BLaER1 treated with 17β-estradiol and CSF1 and Interleukin-3, amounts not matched to agents 10 nM and 100 nM (cell line): ENCODE measurements at regions not wholly inside any gene's neighbourhood (a gene's known extent, or its start where the extent isn't known, plus 50 kb on each side); places are given as distances from the start of the nearest gene placed in this dataset.
A peak's percentile ranks its signal among the peaks of the same experiment; 100 is the strongest.

Experiments
- H3K27ac ChIP-seq, 11 experiments: shearing (Covaris generic); formaldehyde crosslinking; 2 replicates each; pipeline ENCODE4 v1.8.1; 2022
- H3K27me3 ChIP-seq, 11 experiments: shearing (Covaris generic); formaldehyde crosslinking; 2 replicates each; pipeline ENCODE4 v1.8.1; 2022
- H3K36me3 ChIP-seq, 11 experiments: shearing (Covaris generic); formaldehyde crosslinking; 2 replicates each; pipeline ENCODE4 v1.8.1; 2022
- H3K4me1 ChIP-seq, 10 experiments: shearing (Covaris generic); formaldehyde crosslinking; 2 replicates each; pipeline ENCODE4 v1.8.1; 2022
- H3K4me2 ChIP-seq, 11 experiments: shearing (Covaris generic); formaldehyde crosslinking; 2 replicates each; pipeline ENCODE4 v1.8.1; 2022
- H3K4me3 ChIP-seq, 10 experiments: shearing (Covaris generic); formaldehyde crosslinking; 2 replicates each; pipeline ENCODE4 v1.8.1; 2022
- H3K9ac ChIP-seq, 11 experiments: shearing (Covaris generic); formaldehyde crosslinking; 2 replicates each; pipeline ENCODE4 v1.8.1; 2022
- H3K9me3 ChIP-seq, 11 experiments: shearing (Covaris generic); formaldehyde crosslinking; replicated peaks in 1 of 11; 2 replicates each; pipeline ENCODE4 v1.8.1; 2022
- H4K20me1 ChIP-seq, 11 experiments: shearing (Covaris generic); formaldehyde crosslinking; 2 replicates each; pipeline ENCODE4 v1.8.1; 2022
- Cebpa-rat ChIP-seq, 11 experiments: shearing (Covaris generic); IDR thresholded peaks; 2 replicates each; pipeline ENCODE4 v1.8.1; 2022

- Histone ChIP-seq H3K36me3 (no peaks in the 10 kb centered on the region), H3K27ac (peak overlapping the region in 2 of 11 experiments; percentile 13 to 43; a peak in 2 of 22 replicates), H3K4me1 (peaks cover 0 to 19% (median 0%) of the 10 kb centered on the region in 10 experiments; a peak in 4 of 20 replicates), H3K4me3 (no peak overlapping the region), H3K9ac (no peak overlapping the region), H3K27me3 (no peaks in the 10 kb centered on the region), H3K4me2 (no peak overlapping the region), H3K9me3 (no peaks in the 10 kb centered on the region), H4K20me1 (no peaks in the 10 kb centered on the region)
- TF ChIP-seq Cebpa-rat (IDR thresholded peaks at IDR 0.05) = no peak
These were observed 144.8 kb upstream of the UNC5C start for GRCh38 chr4:95693594-95693993.

- peak overlapping the region in 2 of 11 experiments; percentile 17 to 36; a peak in 2 of 22 replicates for H3K4me2 ChIP-seq
- no peaks in the 10 kb centered on the region for H3K9me3 ChIP-seq
- H3K4me3 ChIP-seq = no peak overlapping the region
- H3K9ac ChIP-seq = no peak overlapping the region
- peaks cover 0 to 14% (median 0%) of the 10 kb centered on the region in 10 experiments; a peak in 4 of 20 replicates for H3K4me1 ChIP-seq
- no peaks in the 10 kb centered on the region for H3K27me3 ChIP-seq
- H4K20me1 ChIP-seq = no peaks in the 10 kb centered on the region
- no peak overlapping the region for H3K27ac ChIP-seq
- no peak for TF ChIP-seq Cebpa-rat (IDR thresholded peaks at IDR 0.05)
- no peaks in the 10 kb centered on the region for H3K36me3 ChIP-seq
These were observed 127.4 kb upstream of the UNC5C start for GRCh38 chr4:95676190-95676589.

- no peak overlapping the region for H3K27ac ChIP-seq
- no peaks in the 10 kb centered on the region for H4K20me1 ChIP-seq
- H3K36me3 ChIP-seq = no peaks in the 10 kb centered on the region
- H3K4me2 ChIP-seq = no peak overlapping the region
- H3K27me3 ChIP-seq = no peaks in the 10 kb centered on the region
- no peak for TF ChIP-seq Cebpa-rat (IDR thresholded peaks at IDR 0.05)
- no peak overlapping the region for H3K4me3 ChIP-seq
- H3K9me3 ChIP-seq = no peaks in the 10 kb centered on the region
- H3K9ac ChIP-seq = no peak overlapping the region
- peaks cover 0 to 14% (median 0%) of the 10 kb centered on the region in 10 experiments; a peak in 4 of 20 replicates for H3K4me1 ChIP-seq
These were observed 126.8 kb upstream of the UNC5C start for GRCh38 chr4:95675623-95676022.

- Histone ChIP-seq H3K27ac (no peak overlapping the region), H3K9me3 (no peaks in the 10 kb centered on the region)
These were observed 125.8 kb upstream of the UNC5C start for GRCh38 chr4:95674521-95674981.

GRCh38 chr4:95672811-95673210 lies 124.0 kb upstream of the UNC5C start:
- Histone ChIP-seq H3K9ac (no peak overlapping the region), H3K4me1 (peaks cover 0 to 14% (median 0%) of the 10 kb centered on the region in 10 experiments; a peak in 4 of 20 replicates), H3K4me2 (peak overlapping the region in 1 of 11 experiments; percentile 27; a peak in 1 of 22 replicates)

More at GRCh38 chr4:95674521-95674981, 125.8 kb upstream of the UNC5C start:
- Histone ChIP-seq H3K27me3 (no peaks in the 10 kb centered on the region), H3K4me3 (no peak overlapping the region), H3K36me3 (no peaks in the 10 kb centered on the region), H4K20me1 (no peaks in the 10 kb centered on the region), H3K4me2 (no peak overlapping the region), H3K4me1 (peaks cover 0 to 14% (median 0%) of the 10 kb centered on the region in 10 experiments; a peak in 4 of 20 replicates), H3K9ac (no peak overlapping the region)
- TF ChIP-seq Cebpa-rat (IDR thresholded peaks at IDR 0.05) = no peak

GRCh38 chr4:95660719-95661118 lies 111.9 kb upstream of the UNC5C start:
- TF ChIP-seq Cebpa-rat (IDR thresholded peaks at IDR 0.05) = no peak
- H4K20me1 ChIP-seq = no peaks in the 10 kb centered on the region
- no peaks in the 10 kb centered on the region for H3K27me3 ChIP-seq
- no peak overlapping the region for H3K4me2 ChIP-seq
- no peak overlapping the region for H3K27ac ChIP-seq
- no peak overlapping the region for H3K9ac ChIP-seq
- no peaks in the 10 kb centered on the region for H3K4me1 ChIP-seq
- no peaks in the 10 kb centered on the region for H3K36me3 ChIP-seq
- no peak overlapping the region for H3K4me3 ChIP-seq
- H3K9me3 ChIP-seq = peaks cover 5 to 24% (median 9%) of the 10 kb centered on the region in 11 experiments; a peak in 17 of 22 replicates

More at GRCh38 chr4:95672811-95673210, 124.0 kb upstream of the UNC5C start:
- Histone ChIP-seq H4K20me1 (no peaks in the 10 kb centered on the region), H3K36me3 (no peaks in the 10 kb centered on the region), H3K4me3 (no peak overlapping the region), H3K27ac (no peak overlapping the region), H3K9me3 (no peaks in the 10 kb centered on the region), H3K27me3 (no peaks in the 10 kb centered on the region)
- no peak for TF ChIP-seq Cebpa-rat (IDR thresholded peaks at IDR 0.05)

- no peak overlapping the region for H3K4me3 ChIP-seq
- H3K4me1 ChIP-seq = no peaks in the 10 kb centered on the region
- no peak for TF ChIP-seq Cebpa-rat (IDR thresholded peaks at IDR 0.05)
These were observed 103.1 kb upstream of the UNC5C start for GRCh38 chr4:95651891-95652290.

GRCh38 chr4:95644417-95644816 lies 95.6 kb upstream of the UNC5C start:
- Histone ChIP-seq H3K36me3 (no peaks in the 10 kb centered on the region), H3K9ac (no peak overlapping the region), H3K4me3 (no peak overlapping the region), H3K27ac (no peak overlapping the region), H3K4me1 (no peaks in the 10 kb centered on the region), H3K4me2 (no peak overlapping the region), H3K9me3 (no peaks in the 10 kb centered on the region), H3K27me3 (no peaks in the 10 kb centered on the region), H4K20me1 (no peaks in the 10 kb centered on the region)
- no peak for TF ChIP-seq Cebpa-rat (IDR thresholded peaks at IDR 0.05)

More at GRCh38 chr4:95651891-95652290, 103.1 kb upstream of the UNC5C start:
- Histone ChIP-seq H3K36me3 (no peaks in the 10 kb centered on the region), H3K9ac (no peak overlapping the region), H3K27ac (no peak overlapping the region), H3K9me3 (peaks cover 0 to 12% (median 11%) of the 10 kb centered on the region in 11 experiments; a peak in 12 of 22 replicates), H4K20me1 (no peaks in the 10 kb centered on the region), H3K4me2 (no peak overlapping the region), H3K27me3 (no peaks in the 10 kb centered on the region)

GRCh38 chr4:95643627-95644026 lies 94.9 kb upstream of the UNC5C start:
- Histone ChIP-seq H4K20me1 (no peaks in the 10 kb centered on the region), H3K4me3 (no peak overlapping the region), H3K9me3 (no peaks in the 10 kb centered on the region), H3K9ac (no peak overlapping the region), H3K27ac (no peak overlapping the region), H3K36me3 (no peaks in the 10 kb centered on the region), H3K27me3 (no peaks in the 10 kb centered on the region), H3K4me2 (no peak overlapping the region), H3K4me1 (no peaks in the 10 kb centered on the region)
- no peak for TF ChIP-seq Cebpa-rat (IDR thresholded peaks at IDR 0.05)

- H3K9ac ChIP-seq = no peak overlapping the region
- H3K9me3 ChIP-seq = no peaks in the 10 kb centered on the region
- H4K20me1 ChIP-seq = no peaks in the 10 kb centered on the region
- TF ChIP-seq Cebpa-rat (IDR thresholded peaks at IDR 0.05) = no peak
- H3K27me3 ChIP-seq = no peaks in the 10 kb centered on the region
- no peaks in the 10 kb centered on the region for H3K4me1 ChIP-seq
- H3K4me2 ChIP-seq = no peak overlapping the region
- no peaks in the 10 kb centered on the region for H3K36me3 ChIP-seq
- no peak overlapping the region for H3K4me3 ChIP-seq
- H3K27ac ChIP-seq = no peak overlapping the region
These were observed 92.8 kb upstream of the UNC5C start for GRCh38 chr4:95641571-95641970.
